ENCODE measurements at regions not wholly inside any gene's neighbourhood (a gene's known extent, or its start where the extent isn't known, plus 50 kb on each side); places are given as distances from the start of the nearest gene placed in this dataset.

- DNase-seq (ENCODE audit: low spot score), result no peak
These were observed 314.1 kb downstream of the CD83 start for GRCh38 chr6:14431385-14432330.

GRCh38 chr6:14434916-14435690 lies 317.5 kb downstream of the CD83 start:
- DNase-seq (ENCODE audit: low spot score), result no peak

GRCh38 chr6:14436592-14437132 lies 319.1 kb downstream of the CD83 start:
- peak; percentile 18 for DNase-seq (ENCODE audit: low spot score)

- DNase-seq (ENCODE audit: low spot score), result no peak
These were observed 321.8 kb downstream of the CD83 start for GRCh38 chr6:14439419-14439818.

- DNase-seq (ENCODE audit: low spot score), result no peak
These were observed 322.8 kb downstream of the CD83 start for GRCh38 chr6:14440215-14440910.

GRCh38 chr6:14440940-14441781 lies 323.6 kb downstream of the CD83 start:
- DNase-seq (ENCODE audit: low spot score), result no peak

- DNase-seq (ENCODE audit: low spot score), result no peak
These were observed 324.7 kb downstream of the CD83 start for GRCh38 chr6:14442242-14442641.

- DNase-seq (ENCODE audit: low spot score), result no peak
These were observed 326.2 kb downstream of the CD83 start for GRCh38 chr6:14443629-14444268.

GRCh38 chr6:14444295-14444972 lies 326.9 kb downstream of the CD83 start:
- no peak for DNase-seq (ENCODE audit: low spot score)

- DNase-seq (ENCODE audit: low spot score), result no peak
These were observed 329.7 kb downstream of the CD83 start for GRCh38 chr6:14447240-14447639.

- DNase-seq (ENCODE audit: low spot score), result no peak
These were observed 330.7 kb downstream of the CD83 start for GRCh38 chr6:14448246-14448645.

- DNase-seq (ENCODE audit: low spot score), result no peak
These were observed 332.5 kb downstream of the CD83 start for GRCh38 chr6:14450133-14450504.

- DNase-seq (ENCODE audit: low spot score), result no peak
These were observed 333.0 kb downstream of the CD83 start for GRCh38 chr6:14450578-14450977.

GRCh38 chr6:14451594-14452374 lies 334.2 kb downstream of the CD83 start:
- no peak for DNase-seq (ENCODE audit: low spot score)

- DNase-seq (ENCODE audit: low spot score), result peak; percentile 30
These were observed 335.3 kb downstream of the CD83 start for GRCh38 chr6:14452567-14453527.

- no peak for DNase-seq (ENCODE audit: low spot score)
These were observed 336.3 kb downstream of the CD83 start for GRCh38 chr6:14453712-14454472.

- no peak for DNase-seq (ENCODE audit: low spot score)
These were observed 336.9 kb downstream of the CD83 start for GRCh38 chr6:14454473-14454775.
